ENCODE measurements at regions not wholly inside any gene's neighbourhood (a gene's known extent, or its start where the extent isn't known, plus 50 kb on each side); places are given as distances from the start of the nearest gene placed in this dataset.

DNA sequence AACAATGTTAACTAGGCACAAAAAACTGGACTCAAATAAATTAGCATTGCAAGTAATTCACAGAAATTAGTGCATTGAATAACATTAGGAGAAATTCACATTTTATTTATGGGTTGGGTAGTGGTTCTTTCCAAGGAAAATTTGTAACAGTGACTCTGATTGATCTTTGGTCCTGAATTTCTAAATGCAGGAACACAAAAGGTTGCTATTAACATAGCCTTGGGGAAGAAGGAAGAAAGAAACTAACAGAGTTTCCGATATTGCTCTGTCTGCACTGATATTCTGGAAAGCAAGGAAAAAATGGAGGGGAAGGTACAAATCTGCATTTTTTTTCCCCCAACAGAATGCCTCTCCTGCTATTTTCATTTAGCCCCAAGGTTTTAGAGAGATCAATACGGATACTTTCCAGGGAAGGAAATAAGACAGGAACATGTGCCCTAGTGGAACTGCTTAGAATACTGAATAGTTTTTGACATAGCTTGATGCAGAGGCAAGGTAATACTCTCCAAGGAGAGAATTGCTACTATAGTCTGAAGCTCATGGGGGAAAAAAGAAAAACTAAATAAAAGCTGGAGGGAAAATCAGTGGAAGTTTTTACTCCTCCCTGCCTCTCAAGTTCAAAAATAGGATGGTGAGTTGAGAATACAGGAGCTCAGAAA, 490.1 kb downstream of the RAPGEF2 start:
- 27% methylated on average over 2 of the region's 2 CpGs for WGBS (ENCODE audit: insufficient coverage, insufficient replicate concordance, low lambda C conversion rate, missing lambda C conversion rate)
- intact Hi-C loops (cut with micrococcal nuclease; ENCODE audit: unreplicated experiment): no loop called here
- H3K4me3 ChIP-seq: no peak overlapping the region

More for the DNA sequence above, 490.1 kb downstream of the RAPGEF2 start:
- H3K27ac ChIP-seq (ENCODE audit: control insufficient read depth, insufficient read depth): no peak overlapping the region
- CTCF ChIA-PET: no interaction called here
- SMC1A ChIA-PET (ENCODE audit: uncharacterized antibody, unreplicated experiment): no interaction called here
- POLR2A ChIA-PET: interaction anchor here (0.5 kb wide), 1 partner anchor 355 kb away, joined by 4 read pairs; no protein-coding TSS in a partner anchor
- no peak for TF ChIP-seq HCFC1 (IDR thresholded peaks at IDR 0.05; ENCODE audit: low read length)
- no peak for TF ChIP-seq NR2F1 (conservative IDR thresholded peaks at IDR 0.05)
- no peak for TF ChIP-seq TCF7 (IDR thresholded peaks at IDR 0.05; ENCODE audit: borderline replicate concordance)
- TF ChIP-seq, protein P1, sequence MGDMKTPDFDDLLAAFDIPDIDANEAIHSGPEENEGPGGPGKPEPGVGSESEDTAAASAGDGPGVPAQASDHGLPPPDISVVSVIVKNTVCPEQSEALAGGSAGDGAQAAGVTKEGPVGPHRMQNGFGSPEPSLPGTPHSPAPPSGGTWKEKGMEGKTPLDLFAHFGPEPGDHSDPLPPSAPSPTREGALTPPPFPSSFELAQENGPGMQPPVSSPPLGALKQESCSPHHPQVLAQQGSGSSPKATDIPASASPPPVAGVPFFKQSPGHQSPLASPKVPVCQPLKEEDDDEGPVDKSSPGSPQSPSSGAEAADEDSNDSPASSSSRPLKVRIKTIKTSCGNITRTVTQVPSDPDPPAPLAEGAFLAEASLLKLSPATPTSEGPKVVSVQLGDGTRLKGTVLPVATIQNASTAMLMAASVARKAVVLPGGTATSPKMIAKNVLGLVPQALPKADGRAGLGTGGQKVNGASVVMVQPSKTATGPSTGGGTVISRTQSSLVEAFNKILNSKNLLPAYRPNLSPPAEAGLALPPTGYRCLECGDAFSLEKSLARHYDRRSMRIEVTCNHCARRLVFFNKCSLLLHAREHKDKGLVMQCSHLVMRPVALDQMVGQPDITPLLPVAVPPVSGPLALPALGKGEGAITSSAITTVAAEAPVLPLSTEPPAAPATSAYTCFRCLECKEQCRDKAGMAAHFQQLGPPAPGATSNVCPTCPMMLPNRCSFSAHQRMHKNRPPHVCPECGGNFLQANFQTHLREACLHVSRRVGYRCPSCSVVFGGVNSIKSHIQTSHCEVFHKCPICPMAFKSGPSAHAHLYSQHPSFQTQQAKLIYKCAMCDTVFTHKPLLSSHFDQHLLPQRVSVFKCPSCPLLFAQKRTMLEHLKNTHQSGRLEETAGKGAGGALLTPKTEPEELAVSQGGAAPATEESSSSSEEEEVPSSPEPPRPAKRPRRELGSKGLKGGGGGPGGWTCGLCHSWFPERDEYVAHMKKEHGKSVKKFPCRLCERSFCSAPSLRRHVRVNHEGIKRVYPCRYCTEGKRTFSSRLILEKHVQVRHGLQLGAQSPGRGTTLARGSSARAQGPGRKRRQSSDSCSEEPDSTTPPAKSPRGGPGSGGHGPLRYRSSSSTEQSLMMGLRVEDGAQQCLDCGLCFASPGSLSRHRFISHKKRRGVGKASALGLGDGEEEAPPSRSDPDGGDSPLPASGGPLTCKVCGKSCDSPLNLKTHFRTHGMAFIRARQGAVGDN (IDR thresholded peaks at IDR 0.05): no peak
- TF ChIP-seq BMI1 (IDR thresholded peaks at IDR 0.05; ENCODE audit: borderline replicate concordance): no peak
- TF ChIP-seq HDAC6 (IDR thresholded peaks at IDR 0.05; ENCODE audit: unreplicated experiment): no peak
- TF ChIP-seq, protein P2, sequence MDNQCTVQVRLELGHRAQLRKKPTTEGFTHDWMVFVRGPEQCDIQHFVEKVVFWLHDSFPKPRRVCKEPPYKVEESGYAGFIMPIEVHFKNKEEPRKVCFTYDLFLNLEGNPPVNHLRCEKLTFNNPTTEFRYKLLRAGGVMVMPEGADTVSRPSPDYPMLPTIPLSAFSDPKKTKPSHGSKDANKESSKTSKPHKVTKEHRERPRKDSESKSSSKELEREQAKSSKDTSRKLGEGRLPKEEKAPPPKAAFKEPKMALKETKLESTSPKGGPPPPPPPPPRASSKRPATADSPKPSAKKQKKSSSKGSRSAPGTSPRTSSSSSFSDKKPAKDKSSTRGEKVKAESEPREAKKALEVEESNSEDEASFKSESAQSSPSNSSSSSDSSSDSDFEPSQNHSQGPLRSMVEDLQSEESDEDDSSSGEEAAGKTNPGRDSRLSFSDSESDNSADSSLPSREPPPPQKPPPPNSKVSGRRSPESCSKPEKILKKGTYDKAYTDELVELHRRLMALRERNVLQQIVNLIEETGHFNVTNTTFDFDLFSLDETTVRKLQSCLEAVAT (IDR thresholded peaks at IDR 0.05): no peak
- no peak for TF ChIP-seq TBL1XR1 (IDR thresholded peaks at IDR 0.05; ENCODE audit: low read depth, low read length)
- no peak for TF ChIP-seq EZH2 (IDR thresholded peaks at IDR 0.05; ENCODE audit: borderline replicate concordance, control insufficient read depth, low read depth, low read length)
- no peak for TF ChIP-seq EED (IDR thresholded peaks at IDR 0.05; ENCODE audit: low read depth)
- no peak for TF ChIP-seq POLR2A (IDR thresholded peaks at IDR 0.05; ENCODE audit: low read depth, low read length)
- TF ChIP-seq, protein P3, sequence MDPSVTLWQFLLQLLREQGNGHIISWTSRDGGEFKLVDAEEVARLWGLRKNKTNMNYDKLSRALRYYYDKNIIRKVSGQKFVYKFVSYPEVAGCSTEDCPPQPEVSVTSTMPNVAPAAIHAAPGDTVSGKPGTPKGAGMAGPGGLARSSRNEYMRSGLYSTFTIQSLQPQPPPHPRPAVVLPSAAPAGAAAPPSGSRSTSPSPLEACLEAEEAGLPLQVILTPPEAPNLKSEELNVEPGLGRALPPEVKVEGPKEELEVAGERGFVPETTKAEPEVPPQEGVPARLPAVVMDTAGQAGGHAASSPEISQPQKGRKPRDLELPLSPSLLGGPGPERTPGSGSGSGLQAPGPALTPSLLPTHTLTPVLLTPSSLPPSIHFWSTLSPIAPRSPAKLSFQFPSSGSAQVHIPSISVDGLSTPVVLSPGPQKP (IDR thresholded peaks at IDR 0.05; ENCODE audit: low read depth, low read length): no peak
- TF ChIP-seq, protein P4, sequence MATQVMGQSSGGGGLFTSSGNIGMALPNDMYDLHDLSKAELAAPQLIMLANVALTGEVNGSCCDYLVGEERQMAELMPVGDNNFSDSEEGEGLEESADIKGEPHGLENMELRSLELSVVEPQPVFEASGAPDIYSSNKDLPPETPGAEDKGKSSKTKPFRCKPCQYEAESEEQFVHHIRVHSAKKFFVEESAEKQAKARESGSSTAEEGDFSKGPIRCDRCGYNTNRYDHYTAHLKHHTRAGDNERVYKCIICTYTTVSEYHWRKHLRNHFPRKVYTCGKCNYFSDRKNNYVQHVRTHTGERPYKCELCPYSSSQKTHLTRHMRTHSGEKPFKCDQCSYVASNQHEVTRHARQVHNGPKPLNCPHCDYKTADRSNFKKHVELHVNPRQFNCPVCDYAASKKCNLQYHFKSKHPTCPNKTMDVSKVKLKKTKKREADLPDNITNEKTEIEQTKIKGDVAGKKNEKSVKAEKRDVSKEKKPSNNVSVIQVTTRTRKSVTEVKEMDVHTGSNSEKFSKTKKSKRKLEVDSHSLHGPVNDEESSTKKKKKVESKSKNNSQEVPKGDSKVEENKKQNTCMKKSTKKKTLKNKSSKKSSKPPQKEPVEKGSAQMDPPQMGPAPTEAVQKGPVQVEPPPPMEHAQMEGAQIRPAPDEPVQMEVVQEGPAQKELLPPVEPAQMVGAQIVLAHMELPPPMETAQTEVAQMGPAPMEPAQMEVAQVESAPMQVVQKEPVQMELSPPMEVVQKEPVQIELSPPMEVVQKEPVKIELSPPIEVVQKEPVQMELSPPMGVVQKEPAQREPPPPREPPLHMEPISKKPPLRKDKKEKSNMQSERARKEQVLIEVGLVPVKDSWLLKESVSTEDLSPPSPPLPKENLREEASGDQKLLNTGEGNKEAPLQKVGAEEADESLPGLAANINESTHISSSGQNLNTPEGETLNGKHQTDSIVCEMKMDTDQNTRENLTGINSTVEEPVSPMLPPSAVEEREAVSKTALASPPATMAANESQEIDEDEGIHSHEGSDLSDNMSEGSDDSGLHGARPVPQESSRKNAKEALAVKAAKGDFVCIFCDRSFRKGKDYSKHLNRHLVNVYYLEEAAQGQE (IDR thresholded peaks at IDR 0.05; ENCODE audit: low read depth, low read length): no peak
- TF ChIP-seq FOXM1 (IDR thresholded peaks at IDR 0.05; ENCODE audit: low read depth, low read length): no peak
- H3K9me3 ChIP-seq (replicated peaks; ENCODE audit: control insufficient read depth, insufficient read depth, low read length): no peaks in the 10 kb centered on the region
- ATAC-seq: no peak
- in situ Hi-C loops (cut with MboI): no loop called here
- no peaks in the 10 kb centered on the region for H3K27me3 ChIP-seq (replicated peaks in 1 of 2; ENCODE audit: control insufficient read depth in 2 of 2, insufficient read depth in 2 of 2, low read length in 1 of 2)
- RAD21 ChIA-PET (ENCODE audit: unreplicated experiment): no interaction called here
- no peak overlapping the region for H3K9ac ChIP-seq (ENCODE audit: control insufficient read depth, insufficient read depth, low read length)
- no peaks in the 10 kb centered on the region for H4K20me1 ChIP-seq (ENCODE audit: control insufficient read depth, insufficient read depth)
- FAIRE-seq: no peak
- no TSS peak for BruUV-seq (replicated peaks)
- no peaks in the 10 kb centered on the region for H3K79me2 ChIP-seq (ENCODE audit: control insufficient read depth, insufficient read depth, low read length)
- no peak overlapping the region for H2AFZ ChIP-seq (ENCODE audit: control insufficient read depth, low read depth, low read length)
- no peaks in the 10 kb centered on the region for H3K4me1 ChIP-seq (ENCODE audit: control insufficient read depth, insufficient read depth, low read length)
- H3K4me2 ChIP-seq (ENCODE audit: control insufficient read depth, insufficient read depth): no peak overlapping the region
- DNase-seq (ENCODE audit: low read depth, low spot score): no peak
- no peaks in the 10 kb centered on the region for H3K36me3 ChIP-seq (ENCODE audit: control insufficient read depth in 2 of 2, insufficient read depth in 2 of 2, low read length in 1 of 2)
